Stimulated activated CD4-positive, alpha-beta T cell treated with anti-CD3 and anti-CD28 coated beads, Interleukin-2, amount 100 ng/mL, for 4 hours (primary cell): ENCODE measurements at regions not wholly inside any gene's neighbourhood (a gene's known extent, or its start where the extent isn't known, plus 50 kb on each side); places are given as distances from the start of the nearest gene placed in this dataset.

ENCODE experiments used
- DNase-seq: peaks from one replicate; pipeline ENCODE4 v3.0.0-alpha.2; 2020; ENCODE audit warnings: low read depth

DNA sequence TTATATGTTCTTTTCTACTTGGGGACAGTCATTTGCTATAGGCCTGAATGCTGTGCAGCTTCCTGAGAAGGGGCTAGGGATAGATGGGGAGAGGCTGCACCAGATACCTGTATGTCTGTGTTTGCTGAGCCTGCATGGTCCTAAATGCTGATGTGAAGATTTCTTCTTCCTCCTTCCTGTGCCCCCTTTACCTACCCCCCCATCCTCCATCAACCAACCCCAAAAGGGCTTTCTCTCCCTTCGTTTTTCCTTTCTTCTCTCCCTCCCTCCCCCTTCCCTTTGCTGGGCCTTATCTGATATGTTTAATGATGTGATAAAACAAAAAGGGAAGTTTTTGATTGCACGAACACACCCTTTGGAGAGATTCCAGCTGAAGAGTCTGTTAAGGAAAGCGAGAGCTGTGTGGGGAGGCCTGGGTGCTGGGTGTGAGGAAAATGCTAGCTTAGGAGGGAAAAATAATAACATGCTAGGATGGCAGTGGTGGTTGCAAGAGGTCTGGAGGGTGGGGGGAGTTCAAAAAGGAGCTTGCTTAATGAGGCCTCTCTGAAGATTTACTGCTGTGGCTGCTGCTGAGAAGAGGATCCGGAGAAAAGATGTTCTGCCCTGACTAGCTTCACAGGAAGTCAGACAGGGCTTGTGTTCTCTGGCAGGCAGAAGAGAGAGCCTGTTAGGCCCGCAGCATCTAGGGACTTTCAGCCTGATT is 101.8 kb downstream of the SAMD9 start:
- no peak for DNase-seq

DNA sequence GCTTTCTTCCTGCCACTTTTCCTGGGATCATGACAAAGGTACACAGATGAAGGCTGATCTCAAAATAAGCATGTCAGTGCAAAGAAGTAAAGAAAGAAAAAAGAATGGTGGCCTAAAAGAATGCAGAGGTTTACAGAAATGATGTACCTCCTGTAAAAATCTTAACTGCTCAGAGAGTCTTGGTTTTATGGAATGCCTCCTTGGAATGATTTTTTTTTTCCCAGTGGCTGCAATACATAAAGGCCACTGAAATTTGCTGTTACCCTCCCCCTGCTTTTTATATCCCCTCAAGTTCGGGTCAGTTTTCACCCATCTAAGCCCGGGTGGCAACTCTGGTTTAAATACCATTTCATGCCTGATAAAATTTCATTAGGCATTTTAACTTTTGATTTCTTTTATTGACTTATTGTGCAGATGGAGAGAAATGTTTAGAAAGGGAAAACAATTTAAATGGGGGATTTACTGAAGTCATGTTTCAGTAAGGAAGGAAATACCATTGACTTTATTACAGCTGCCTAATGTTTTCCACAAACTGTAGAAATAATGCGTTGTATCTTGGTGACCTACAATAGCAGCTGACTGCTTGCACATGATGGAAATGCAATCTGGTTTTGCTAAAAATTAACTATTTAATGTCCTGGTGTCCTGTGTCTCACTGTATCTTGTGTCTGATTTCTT is 102.5 kb downstream of the SAMD9 start:
- DNase-seq, result no peak

DNA sequence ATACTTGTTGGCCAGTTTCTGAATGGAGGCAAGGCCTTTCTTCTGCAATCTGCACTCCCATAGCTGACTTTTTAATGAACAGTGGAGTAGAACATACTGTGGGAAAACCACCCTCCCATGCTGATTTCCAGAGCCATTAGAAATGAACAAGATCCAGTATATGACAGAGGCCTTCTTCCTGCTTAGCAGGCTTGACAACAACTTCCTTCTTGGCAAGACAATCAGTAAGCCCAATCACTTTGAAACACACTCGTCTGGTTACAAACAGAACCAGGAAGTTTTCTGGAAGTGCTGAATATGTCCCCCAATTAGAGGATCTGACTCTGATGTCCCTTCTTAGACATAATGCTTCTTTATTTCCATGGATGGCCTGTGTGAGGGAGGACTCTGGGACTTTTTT is 103.4 kb downstream of the SAMD9 start:
- DNase-seq, result no peak

DNA sequence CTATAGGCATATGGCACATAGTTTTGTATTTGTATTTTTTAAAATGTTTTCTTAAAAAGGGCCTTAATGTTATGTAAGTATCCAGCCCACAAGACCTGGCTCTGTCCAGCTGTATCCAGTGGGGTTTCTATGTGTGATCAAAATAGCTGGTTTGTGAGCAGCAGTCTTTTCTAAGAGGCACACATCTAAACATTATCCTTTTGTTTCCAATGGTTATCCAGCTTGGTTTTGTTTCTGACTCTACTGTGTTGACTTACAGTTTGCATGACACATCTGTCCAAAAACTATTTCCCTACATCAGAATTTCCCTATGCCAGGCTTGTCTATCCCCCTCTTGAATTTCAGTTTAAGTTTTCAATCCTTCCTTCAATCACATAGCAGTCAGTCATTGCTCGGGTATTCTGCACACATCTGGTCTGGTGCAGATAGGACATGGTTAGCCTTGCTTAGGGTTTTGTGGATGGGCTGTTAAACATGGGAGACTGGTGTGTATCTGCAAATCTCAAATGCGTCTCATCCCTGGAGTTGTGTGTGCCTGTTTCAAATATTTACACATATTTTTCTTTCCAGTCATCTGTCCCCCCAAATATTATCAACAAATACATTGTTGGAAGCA is 104.2 kb downstream of the SAMD9 start:
- DNase-seq, result no peak

DNA sequence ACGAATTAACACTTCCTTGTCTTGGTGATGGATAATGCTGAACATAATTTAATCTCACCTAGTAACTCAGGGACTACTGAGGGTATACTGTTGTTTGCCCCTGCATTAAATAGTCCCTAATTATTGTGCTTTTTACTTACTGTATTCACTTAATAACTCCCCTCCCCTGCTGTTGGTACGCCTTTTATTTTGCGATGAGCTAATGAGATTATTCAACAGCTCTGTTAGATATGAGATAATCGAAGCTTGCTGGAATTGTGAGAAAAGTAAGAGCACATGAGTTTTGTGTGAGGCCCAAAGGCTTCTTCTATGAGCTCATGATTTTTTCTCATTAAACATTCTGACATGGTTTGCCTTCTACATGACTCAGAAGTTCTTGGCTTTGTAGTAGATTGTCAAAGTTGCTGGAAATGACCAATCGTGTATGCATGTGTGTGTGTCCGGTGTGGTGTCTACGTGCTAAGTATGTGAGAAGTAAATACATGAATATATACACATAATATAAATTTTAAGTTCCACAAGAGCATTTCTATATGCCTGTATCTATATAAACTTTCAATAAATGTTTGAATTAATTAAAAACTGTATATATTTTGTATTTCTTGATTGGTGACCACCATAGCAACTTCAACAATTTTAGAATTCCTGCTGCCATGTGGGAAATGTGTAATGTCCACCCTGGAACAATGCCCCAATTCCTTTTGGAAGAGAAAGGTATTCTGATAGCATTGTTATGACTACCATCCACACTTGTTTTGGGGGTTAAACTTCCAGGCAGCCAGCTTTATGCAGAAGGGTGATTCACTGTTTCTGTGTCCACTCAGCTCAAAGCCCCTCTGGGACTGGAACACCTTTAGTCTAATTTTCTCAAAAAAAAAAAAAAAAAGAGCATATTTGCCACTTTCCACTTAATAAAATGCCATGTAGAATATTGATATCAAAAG is 106.2 kb downstream of the SAMD9 start:
- DNase-seq, result no peak

DNA sequence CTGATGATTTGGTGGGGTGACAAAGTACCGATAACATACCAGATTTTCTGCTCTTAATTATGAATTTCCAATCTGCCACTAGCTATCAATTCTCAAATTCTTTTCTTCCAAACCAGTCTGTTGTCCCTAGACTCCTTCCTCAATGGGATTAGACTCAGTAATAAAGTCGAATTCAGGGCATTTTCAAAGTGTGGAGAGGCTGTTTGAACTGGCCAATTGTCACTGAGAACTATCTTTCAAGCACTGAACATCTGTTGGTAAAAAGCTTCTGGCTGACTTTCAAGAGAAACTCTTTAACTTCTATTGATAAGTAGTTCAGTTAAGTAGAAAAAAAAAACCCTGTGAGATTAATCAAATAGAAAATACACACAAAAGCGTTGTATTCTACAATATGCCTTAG is 108.9 kb downstream of the SAMD9 start:
- no peak for DNase-seq

DNA sequence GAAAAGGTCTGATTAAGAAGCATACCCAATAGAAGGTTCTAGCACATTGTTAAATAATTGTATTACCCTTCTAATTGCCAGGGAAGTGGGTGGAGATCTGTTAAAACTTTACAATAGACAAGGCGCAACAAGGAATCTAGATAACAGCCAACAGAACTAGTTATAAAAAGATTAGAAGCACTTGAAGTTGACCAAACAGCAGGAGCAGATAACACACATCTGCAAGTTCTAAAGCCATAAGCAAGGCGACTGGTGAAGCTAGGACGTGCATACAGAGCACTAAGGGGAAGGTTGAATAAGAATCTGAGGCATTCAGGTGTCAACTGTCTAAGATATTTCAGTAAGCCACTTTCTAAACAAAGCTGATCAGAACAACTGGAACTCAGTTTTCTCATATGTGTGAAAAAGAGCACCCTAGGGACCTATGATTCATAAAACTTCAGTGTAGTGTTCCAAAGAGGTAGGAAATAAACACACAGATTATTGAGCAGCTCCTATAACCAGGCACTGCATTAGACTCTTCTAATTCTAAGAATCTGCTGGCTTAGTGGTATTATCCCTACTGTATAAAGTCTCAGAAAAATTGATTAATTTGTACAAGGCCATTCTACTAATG is 111.2 kb downstream of the SAMD9 start:
- DNase-seq, result no peak

DNA sequence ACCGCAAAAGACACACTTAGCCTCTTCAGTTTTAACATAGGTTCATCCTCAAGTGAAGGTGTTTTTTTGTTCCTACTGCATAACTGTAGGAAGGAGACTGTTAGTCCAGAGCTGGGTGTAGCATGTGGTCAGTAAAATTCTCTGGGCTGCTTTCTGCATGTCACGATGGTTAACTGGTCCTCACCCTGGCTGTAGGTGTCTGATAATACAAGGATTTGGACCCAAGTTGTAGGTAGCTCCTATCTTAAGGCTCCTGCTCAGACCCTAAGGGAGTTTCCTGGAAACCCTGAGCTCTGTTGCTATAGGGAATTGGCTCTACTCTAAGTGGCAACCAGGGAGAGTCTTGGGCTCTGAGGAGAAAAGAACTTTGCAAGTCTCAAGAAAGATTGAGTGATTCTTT is 112.9 kb downstream of the SAMD9 start:
- no peak for DNase-seq

DNA sequence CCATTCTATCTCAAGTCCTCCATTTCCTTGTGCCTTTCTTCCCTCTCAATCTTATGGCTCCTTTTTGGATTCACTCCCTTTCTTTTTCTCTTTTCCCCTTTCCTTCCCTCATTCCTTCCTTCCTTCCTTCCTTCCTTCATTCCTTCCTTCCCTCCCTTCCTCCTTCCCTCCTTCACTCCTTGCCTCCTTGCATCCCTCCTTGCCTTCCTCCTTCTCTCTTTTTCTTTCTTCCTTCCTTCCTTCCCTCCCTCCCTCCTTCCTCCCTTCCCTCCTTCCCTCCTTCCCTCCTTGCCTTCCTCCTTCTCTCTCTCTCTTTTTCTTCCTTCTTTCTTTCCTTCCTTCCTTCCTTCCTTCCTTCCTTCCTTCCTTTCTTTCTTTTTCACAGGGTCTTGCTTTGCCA is 120.1 kb downstream of the SAMD9 start:
- DNase-seq, result no peak

DNA sequence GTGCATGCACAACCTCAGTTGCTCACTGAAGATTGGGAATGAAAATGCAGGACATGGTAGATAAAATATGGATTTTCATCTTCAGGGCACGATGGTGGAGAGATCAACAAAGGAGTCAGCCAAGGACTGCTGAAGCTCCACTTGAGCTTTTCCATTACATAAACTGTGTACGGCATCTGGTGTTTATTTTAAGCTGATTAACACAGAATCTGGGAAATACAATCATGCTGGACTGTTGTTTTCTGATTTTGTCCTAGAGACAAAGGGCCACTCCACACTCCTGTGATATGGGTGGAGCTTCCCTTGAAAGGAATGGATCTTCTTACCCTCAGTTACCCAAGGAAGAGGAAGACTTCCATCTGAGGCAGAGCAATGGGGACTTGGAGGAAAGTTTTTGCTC is 120.6 kb downstream of the SAMD9 start:
- no peak for DNase-seq

DNA sequence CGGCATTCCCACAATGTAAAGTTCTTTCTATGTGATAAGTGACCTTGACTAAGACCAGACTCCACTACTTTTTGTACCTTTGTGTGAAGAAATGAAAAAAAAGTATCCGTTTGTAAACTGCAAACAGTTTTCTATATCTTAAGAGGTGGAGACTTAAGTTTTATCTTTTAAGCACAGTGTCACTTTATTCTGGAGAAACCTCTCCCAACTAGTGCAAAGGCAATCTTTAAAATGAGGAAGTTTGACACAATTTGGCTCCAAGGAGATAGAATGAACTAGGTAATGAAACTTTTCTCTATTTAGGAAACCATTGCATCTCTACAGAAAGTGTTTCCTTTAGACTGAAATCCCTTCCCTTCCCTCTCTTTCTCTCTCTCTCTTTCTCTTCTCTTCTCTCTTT is 122.9 kb downstream of the SAMD9 start:
- DNase-seq, result no peak

DNA sequence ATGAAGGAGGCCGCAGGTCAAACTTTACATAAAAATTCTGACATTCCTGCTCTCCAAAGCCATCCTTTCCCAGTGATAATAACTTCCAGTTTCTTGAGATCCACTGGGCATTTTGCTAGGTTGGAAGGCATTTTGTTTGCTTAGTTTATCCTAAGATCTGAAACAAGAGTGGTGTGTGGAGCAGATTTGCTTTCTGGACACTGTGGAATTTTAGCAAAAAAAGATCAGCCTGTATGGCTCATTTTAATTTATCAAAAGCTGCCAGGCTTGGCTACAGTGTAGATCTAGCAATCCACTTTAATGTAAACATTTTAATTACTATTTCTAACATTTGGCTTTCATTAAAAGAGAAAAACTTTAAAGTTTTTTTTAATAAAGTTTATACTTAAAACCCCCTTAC is 124.8 kb downstream of the SAMD9 start:
- DNase-seq, result no peak

DNA sequence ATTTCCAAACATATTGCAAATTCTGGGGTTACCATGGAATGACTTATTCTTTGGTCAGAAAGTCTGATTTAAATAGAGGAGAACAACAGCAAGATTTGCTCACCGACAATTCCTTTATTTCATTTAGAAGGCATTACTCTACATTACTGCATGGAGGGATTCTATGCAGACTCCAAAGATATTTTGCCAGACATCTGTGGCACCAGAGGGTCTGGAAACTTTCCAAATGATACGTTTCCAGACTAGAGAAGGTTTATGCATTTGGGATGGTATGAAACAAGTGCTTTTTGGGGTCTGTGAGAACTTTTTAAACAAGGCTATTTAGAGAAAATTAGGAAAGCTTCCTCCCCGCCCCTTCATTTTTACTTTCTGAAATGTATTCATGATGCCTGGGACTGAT is 125.3 kb downstream of the SAMD9 start:
- DNase-seq, result no peak

DNA sequence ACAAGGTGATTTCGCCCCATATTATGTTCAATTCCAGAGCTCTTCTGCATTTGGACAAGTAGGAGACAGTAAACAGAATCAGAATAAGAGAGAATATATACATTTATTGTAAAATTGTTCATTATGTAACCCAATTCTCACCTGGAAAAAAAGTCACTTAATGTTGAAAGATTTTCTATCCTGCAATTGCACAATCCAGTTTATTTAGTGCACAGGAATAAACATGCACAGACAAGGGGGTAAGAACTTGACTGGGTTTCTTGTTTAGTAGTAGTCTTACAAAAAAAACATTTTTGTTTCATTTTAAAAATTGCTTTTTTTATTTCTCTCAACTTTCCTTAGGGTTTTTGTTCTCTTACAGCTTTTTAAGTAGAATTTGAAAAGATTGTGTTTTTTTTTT is 126.6 kb downstream of the SAMD9 start:
- no peak for DNase-seq

DNA sequence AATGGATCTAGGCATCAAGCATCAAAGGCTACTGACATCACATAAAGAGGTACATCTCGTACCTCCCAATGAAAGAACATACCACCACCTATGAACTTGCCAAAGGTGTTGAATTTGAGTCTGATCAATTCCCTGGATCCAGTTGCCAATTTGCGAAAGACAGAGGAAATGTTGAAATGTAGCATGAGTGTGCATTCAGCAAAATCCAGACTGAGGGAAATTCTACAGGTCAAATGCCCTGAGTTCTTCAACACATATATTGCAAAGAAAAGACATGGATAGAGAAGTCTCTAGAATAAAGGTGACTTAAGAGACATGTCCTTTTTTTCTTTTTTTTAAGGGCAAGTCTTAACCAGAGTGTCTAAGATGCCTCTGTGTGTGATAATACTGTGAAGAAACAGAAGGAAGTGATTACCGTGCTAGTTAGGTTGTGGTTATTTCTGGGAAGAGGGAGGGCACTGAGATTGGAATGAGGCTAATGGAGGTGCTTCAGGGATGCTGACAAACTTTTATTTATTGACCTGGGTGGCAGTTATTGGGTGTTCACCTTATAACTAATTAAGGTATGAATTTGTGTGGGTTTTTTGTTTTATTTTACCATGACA is 128.7 kb downstream of the SAMD9 start:
- DNase-seq, result no peak

DNA sequence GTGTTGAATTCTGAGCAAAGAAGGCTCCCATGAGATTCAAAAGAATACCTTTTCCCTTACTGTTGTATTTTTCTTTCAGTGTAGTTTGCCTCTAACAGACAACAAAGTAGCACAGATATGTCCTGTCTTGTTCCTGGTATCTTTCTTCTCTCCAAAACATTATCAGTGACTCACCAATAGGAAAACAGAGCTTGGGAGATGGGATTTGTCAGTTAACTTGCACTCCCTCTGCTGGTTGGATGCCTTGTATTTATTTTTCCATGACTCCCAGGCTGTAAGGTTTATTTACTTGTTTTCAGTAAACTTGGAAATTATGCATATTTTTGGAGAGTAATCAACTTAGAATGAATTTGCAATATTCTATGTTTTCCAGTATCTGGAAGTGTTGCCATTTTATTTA is 129.7 kb downstream of the SAMD9 start:
- DNase-seq, result no peak

DNA sequence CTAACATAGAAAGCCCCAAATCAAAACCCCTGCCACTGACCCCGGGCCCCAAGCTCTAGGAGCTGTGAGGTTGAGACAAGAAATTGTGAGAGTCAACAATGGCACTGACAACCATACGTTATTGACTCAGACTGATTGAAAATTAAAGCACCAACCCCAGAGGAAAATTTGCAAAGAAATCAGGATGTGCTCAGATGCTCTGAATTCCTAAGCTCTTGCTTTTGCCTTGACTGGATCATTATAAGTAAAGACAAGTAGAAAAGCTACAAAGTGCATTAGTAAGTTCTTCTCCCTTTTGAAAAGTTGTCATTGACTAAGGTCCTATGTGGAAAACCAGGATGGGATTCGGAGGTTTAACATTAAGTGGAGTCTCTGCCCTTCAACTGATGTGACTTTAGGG is 130.2 kb downstream of the SAMD9 start:
- no peak for DNase-seq

DNA sequence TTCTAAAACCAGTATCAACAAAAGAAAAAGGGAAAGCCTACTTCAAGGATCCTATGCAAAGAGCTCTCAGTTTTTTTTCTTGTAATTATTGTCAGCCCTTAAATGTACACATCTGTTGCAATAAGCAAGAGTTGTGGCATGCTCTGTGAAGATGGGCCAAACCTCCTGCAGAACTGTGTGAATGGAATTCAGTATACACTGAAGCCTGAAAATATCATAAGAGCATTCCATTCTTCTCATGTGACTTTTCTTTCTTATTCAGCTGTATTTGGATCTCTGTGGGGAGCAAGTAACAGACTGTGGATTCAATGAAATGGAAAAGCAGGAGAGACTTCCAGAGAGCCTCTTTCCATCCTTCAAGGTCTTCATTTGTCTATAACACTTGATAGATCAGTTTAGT is 130.7 kb downstream of the SAMD9 start:
- DNase-seq, result no peak

DNA sequence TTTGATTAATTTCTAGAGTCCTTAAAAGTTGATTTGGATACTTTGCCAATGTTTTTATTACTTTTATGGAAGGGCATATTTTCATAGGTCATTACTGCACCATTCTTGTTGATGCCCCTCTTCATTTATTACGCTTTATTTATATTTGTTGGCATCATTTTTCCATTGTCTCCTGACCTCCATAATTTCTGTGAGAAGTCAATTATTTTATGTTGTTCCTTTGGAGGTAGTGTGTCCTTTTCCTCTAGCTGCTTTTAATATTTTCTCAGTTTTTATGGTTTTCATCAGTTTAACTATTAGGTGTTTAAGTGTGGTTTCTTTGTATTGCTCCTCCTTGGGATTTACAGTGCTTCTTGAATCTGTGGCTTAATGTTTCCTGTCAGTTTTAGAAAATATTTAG is 134.9 kb downstream of the SAMD9 start:
- DNase-seq, result no peak

DNA sequence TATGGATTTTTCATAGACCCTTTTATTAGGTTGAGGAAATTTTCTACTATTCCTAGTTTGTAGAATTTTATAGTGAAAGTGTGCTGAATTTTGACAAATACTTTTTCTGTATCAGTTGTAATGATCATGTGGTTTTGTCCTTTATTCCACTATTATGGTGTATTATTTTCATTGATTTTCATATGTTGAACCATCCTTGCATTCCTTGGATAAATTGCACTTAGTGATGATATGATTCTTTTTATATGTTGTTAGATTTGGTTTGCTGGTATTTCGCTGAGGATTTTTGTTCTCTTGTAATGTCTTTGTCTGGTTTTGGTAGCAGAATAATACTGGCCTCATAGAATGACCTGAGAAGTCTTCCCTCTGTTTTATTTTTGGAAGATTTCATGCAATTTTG is 140.6 kb upstream of the CDK6 start:
- DNase-seq, result no peak

DNA sequence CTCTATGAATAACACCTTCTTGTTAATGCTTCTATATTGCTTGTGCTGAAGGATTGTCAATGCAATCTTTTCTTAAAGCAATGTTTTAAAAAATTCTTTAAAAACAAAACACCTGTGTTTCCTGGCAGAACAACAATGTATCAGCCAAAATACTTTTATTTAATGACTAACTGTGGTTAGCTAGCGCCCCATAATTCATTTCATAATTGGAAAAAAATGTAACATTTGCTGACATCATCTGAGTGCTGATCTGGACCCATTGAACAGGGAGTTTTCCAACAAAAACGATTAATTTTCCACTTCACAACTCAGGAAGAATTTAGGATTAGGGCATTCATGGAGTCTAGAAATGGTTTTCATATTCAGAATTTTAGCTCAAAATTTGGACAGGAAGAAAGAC is 137.6 kb upstream of the CDK6 start:
- no peak for DNase-seq

DNA sequence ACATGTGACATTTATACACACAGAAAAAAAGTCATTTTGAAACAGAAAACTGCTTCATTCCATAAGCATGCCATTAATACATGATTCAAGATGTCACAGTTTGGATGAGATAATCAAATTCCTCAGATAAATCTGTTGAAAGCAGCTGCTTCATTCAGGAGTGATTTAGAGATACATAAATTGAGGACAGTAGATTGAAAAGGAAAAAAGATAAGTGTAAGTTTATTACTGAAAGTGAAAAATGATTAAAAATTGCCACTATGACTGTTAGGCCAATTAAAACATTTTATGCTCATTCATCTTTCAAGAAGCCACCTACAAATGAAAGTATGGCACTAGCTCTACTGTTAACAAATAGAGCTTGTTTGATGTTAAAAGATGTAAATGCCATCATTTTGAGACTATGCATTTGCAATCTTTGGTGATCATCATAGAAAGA is 136.9 kb upstream of the CDK6 start:
- no peak for DNase-seq
